Transverse colon (tissue), 4 donors: ENCODE measurements at regions not wholly inside any gene's neighbourhood (a gene's known extent, or its start where the extent isn't known, plus 50 kb on each side); places are given as distances from the start of the nearest gene placed in this dataset.

Experiments used
- CTCF ChIP-seq, 5 experiments: fragments of 200-600 bp in 3 of 5; fragments of 450-650 bp in 2 of 5; sonication (generic) in 3 of 5; IDR thresholded peaks; 1 replicate in 2 of 5; 2 replicates in 3 of 5; pipeline ENCODE4 v1.5.1; 2016 to 2017; ENCODE audit warnings: antibody characterized with exemption in 5 of 5, inconsistent platforms in 3 of 5, mild to moderate bottlenecking in 2 of 5, moderate library complexity in 1 of 5
- EP300 ChIP-seq: sonication (generic); formaldehyde crosslinking; IDR thresholded peaks from one replicate; pipeline ENCODE4 v1.6.1; 2017; ENCODE audit warnings: antibody characterized with exemption, low read depth
- POLR2AphosphoS5 ChIP-seq, 3 donors: sonication (generic); formaldehyde crosslinking; IDR thresholded peaks; one replicate each; pipeline ENCODE4 v1.6.1; 2016; ENCODE audit warnings: antibody characterized with exemption in 3 of 3

GRCh38 chr1:38624336-38625039, 235.1 kb downstream of the RRAGC start:
- TF ChIP-seq EP300 (no peak), CTCF (IDR thresholded peaks at IDR 0.05) (no peak), POLR2AphosphoS5 (IDR thresholded peaks at IDR 0.05) (no peak)
